Body of pancreas (tissue), 4 donors: ENCODE measurements at regions not wholly inside any gene's neighbourhood (a gene's known extent, or its start where the extent isn't known, plus 50 kb on each side); places are given as distances from the start of the nearest gene placed in this dataset.

ENCODE experiments used
- ATAC-seq: fragments of 150-250 bp; one replicate; pipeline ENCODE4 v1.9.1; 2016
- DNase-seq, 4 donors: peaks; one replicate each; pipeline ENCODE4 v3.0.0-alpha.2; 2019
- H3K27ac ChIP-seq, 4 donors: fragments of 200-600 bp; sonication (generic); 1 replicate in 3 of 4; 2 replicates in 1 of 4; pipeline versions ENCODE4 v1.5.1 to v1.6.1; 2016 to 2019; ENCODE audit warnings: mild to moderate bottlenecking in 1 of 4, mixed read lengths in 1 of 4, moderate library complexity in 1 of 4
- H3K27me3 ChIP-seq, 2 donors: fragments of 200-600 bp; sonication (generic); one replicate each; pipeline ENCODE4 v1.6.0; 2016; ENCODE audit warnings: mild to moderate bottlenecking in 1 of 2
- H3K36me3 ChIP-seq, 2 donors: fragments of 200-600 bp; sonication (generic); replicated peaks in 1 of 2; 2 replicates each; pipeline ENCODE4 v1.5.1; 2016; ENCODE audit warnings: low read depth in 2 of 2; ENCODE audit not compliant: insufficient read depth in 1 of 2
- H3K4me1 ChIP-seq: fragments of 200-600 bp; sonication (generic); one replicate; pipeline ENCODE4 v1.6.0; 2016
- H3K4me3 ChIP-seq, 2 donors: fragments of 200-600 bp; sonication (generic); 1 replicate in 1 of 2; 2 replicates in 1 of 2; pipeline ENCODE4 v1.5.1; 2016 to 2019
- H3K9me3 ChIP-seq, 3 donors: fragments of 200-600 bp; sonication (generic); 1 replicate in 2 of 3; 2 replicates in 1 of 3; pipeline ENCODE4 v1.5.1; 2016
- POLR2A ChIP-seq, 3 donors: fragments of 450-650 bp; IDR thresholded peaks; one replicate each; pipeline ENCODE4 v1.6.1; 2016; ENCODE audit warnings: antibody characterized with exemption in 3 of 3, mild to moderate bottlenecking in 2 of 3
- WGBS, 2 donors: methylation state at CpG; one replicate each; pipeline ENCODE4 v1.1.5; 2017; 5-methylcytosine and 5-hydroxymethylcytosine counted together
- intact Hi-C: fragments of 100-400 bp; cut with DNase I; formaldehyde crosslinking; loops from one replicate; pipeline ENCODE4 v1.15.1; 2023
- TF ChIP-seq, protein P1 (sequence below), 7 experiments: fragments of 450-650 bp in 4 of 7; fragments of 200-600 bp in 3 of 7; sonication (generic) in 3 of 7; IDR thresholded peaks; one replicate each; pipeline ENCODE4 v1.5.1; 2016 to 2019; ENCODE audit warnings: antibody characterized with exemption in 7 of 7

DNA sequence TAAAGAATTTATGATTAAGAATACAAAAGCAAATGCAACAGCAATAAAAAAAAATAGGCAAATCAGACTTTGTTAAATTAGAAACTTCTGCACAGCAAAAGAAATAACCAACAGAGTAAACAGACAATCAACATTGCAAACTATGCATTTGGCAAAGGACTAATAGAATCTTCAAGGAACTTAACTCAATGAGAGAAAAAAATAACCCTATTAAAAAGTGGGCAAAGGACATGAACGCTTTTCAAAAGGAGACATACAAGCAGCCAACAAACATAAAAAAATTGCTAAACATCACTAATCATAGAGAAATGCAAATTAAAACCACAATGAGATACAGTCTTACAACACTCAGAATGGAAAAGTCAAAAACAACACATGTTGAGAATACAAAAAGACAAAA, 166.0 kb upstream of the DSEL start:
- Histone ChIP-seq H3K9me3 (no peaks in the 10 kb centered on the region), H3K36me3 (no peaks in the 10 kb centered on the region), H3K4me1 (no peaks in the 10 kb centered on the region), H3K27ac (no peak overlapping the region), H3K27me3 (no peaks in the 10 kb centered on the region), H3K4me3 (no peak overlapping the region)
- DNase-seq (no peak), ATAC-seq (no peak)
- intact Hi-C loops: no loop called here
- 61 to 79% methylated on average over 1 of the region's 1 CpG for WGBS, 2 donors
- no peak for TF ChIP-seq POLR2A (IDR thresholded peaks at IDR 0.05)
- TF ChIP-seq, protein P1, sequence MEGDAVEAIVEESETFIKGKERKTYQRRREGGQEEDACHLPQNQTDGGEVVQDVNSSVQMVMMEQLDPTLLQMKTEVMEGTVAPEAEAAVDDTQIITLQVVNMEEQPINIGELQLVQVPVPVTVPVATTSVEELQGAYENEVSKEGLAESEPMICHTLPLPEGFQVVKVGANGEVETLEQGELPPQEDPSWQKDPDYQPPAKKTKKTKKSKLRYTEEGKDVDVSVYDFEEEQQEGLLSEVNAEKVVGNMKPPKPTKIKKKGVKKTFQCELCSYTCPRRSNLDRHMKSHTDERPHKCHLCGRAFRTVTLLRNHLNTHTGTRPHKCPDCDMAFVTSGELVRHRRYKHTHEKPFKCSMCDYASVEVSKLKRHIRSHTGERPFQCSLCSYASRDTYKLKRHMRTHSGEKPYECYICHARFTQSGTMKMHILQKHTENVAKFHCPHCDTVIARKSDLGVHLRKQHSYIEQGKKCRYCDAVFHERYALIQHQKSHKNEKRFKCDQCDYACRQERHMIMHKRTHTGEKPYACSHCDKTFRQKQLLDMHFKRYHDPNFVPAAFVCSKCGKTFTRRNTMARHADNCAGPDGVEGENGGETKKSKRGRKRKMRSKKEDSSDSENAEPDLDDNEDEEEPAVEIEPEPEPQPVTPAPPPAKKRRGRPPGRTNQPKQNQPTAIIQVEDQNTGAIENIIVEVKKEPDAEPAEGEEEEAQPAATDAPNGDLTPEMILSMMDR (IDR thresholded peaks at IDR 0.05): no peak

DNA sequence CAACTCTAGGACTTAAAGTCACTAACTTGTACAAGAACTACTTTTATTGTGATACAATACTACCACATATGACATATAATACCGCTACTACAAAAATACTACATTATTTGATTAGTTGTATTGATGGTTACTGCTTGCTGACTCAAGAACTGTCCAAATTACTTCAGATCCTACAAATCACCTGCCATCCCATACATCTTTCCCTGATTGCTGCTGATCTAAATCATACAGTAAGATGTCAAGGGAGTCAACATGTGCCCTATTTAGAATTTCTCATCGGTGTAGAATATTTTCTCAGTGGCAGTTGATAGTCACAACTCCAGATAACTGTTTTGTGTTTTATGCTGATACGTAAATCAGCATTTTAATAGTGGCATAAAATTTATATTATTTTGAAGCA, 161.0 kb upstream of the DSEL start:
- WGBS, 2 donors: 64 to 78% methylated on average over 3 of the region's 3 CpGs

DNA sequence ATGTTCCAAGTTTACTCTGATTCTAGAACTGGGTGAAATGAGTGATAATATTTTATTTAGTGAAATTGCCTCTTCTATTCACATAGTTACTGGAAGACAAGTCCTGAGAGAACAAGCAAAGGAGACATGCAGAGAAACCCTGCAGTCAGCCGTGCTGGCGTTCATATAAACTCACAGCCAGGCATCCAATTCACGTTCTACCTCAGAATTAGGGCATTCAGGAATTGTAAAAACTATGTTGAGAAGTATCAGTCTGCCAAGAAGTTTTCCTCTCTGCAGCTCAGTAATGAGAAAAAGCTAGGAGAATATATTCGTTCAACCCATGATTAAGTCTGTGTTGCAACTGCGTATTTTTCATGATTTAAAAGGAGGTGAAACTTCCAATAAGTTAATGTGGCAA, 156.2 kb upstream of the DSEL start:
- Histone ChIP-seq H3K36me3 (no peaks in the 10 kb centered on the region), H3K4me1 (no peaks in the 10 kb centered on the region), H3K4me3 (no peak overlapping the region), H3K27me3 (no peaks in the 10 kb centered on the region), H3K27ac (no peak overlapping the region), H3K9me3 (no peaks in the 10 kb centered on the region)
- ATAC-seq: no peak
- no peak for DNase-seq
- intact Hi-C loops: no loop called here
- WGBS, 2 donors: 65 to 70% methylated on average over 5 of the region's 5 CpGs
- no peak for TF ChIP-seq POLR2A (IDR thresholded peaks at IDR 0.05)
- TF ChIP-seq, protein P1 (IDR thresholded peaks at IDR 0.05): no peak

More for the DNA sequence above, 161.0 kb upstream of the DSEL start:
- Histone ChIP-seq H3K27me3 (no peaks in the 10 kb centered on the region), H3K27ac (no peak overlapping the region), H3K36me3 (no peaks in the 10 kb centered on the region), H3K4me1 (no peaks in the 10 kb centered on the region), H3K9me3 (no peaks in the 10 kb centered on the region), H3K4me3 (no peak overlapping the region)
- TF ChIP-seq POLR2A (IDR thresholded peaks at IDR 0.05): no peak
- TF ChIP-seq, protein P1 (IDR thresholded peaks at IDR 0.05): no peak
- no peak for DNase-seq
- intact Hi-C loops: no loop called here
- no peak for ATAC-seq

DNA sequence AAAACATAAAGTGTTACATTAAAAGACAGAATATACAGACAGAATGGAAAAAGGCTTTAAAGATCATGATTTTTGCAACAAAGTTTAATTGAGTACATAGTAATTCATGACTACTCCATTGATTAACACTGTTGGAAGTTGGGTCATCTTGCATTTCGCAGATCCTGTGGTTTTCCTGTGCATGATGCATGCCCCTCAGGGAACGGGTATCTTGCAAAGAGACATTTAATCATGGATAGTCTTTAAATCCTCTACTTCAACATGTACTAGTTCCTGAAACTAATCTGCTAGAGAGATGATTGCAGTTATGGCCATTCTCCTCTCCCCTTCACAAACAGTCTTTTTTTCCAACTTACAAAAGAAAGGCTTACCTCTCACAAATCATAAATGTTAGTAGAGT, 155.6 kb upstream of the DSEL start:
- ATAC-seq (no peak), DNase-seq (no peak)
- H3K27ac ChIP-seq: no peak overlapping the region
- WGBS, 2 donors: 51% methylated on average over 2 of the region's 2 CpGs
- no peaks in the 10 kb centered on the region for H3K36me3 ChIP-seq
- intact Hi-C loops: no loop called here
- no peaks in the 10 kb centered on the region for H3K9me3 ChIP-seq
- H3K27me3 ChIP-seq: no peaks in the 10 kb centered on the region
- no peak for TF ChIP-seq POLR2A (IDR thresholded peaks at IDR 0.05)
- TF ChIP-seq, protein P1 (IDR thresholded peaks at IDR 0.05): no peak
- H3K4me1 ChIP-seq: no peaks in the 10 kb centered on the region
- H3K4me3 ChIP-seq: no peak overlapping the region

DNA sequence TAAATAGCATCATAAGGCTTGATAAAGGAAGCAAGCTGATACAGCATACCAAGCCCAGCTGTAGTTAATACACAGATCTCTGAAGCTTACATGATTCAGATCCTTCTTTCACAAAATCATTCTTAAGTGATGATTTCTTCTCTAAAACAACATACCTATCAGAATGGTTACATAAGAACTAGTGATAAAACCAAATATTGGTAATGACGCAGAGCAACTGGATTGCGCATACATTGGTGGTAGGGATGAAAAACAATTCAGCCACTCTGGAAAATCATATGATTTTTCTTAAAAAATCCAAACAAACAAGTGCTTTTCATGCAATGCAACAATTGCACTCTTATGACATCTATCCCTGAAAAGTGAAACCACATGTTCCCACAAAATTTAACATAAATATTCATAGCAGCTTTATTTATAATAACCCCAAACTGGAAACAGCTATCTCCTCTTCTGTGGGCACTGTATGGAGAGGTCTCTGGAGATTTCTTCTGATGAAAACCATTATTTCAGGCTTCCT, 153.6 kb upstream of the DSEL start:
- Histone ChIP-seq H3K27ac (no peak overlapping the region), H3K4me3 (no peak overlapping the region), H3K36me3 (no peaks in the 10 kb centered on the region), H3K4me1 (no peaks in the 10 kb centered on the region), H3K9me3 (no peaks in the 10 kb centered on the region), H3K27me3 (no peaks in the 10 kb centered on the region)
- TF ChIP-seq, protein P1 (IDR thresholded peaks at IDR 0.05): no peak
- TF ChIP-seq POLR2A (IDR thresholded peaks at IDR 0.05): no peak
- WGBS, 2 donors: 75 to 83% methylated on average over 2 of the region's 2 CpGs
- intact Hi-C loops: no loop called here
- no peak for DNase-seq
- ATAC-seq: no peak
